ENCODE measurements at regions not wholly inside any gene's neighbourhood (a gene's known extent, or its start where the extent isn't known, plus 50 kb on each side); places are given as distances from the start of the nearest gene placed in this dataset.
"Not testable (repeated sequence)": the region's sequence is repeated elsewhere in the genome, so short reads cannot be mapped to it uniquely, and the experiment has no call there.

GRCh38 chr10:70978816-70979480 lies 90.6 kb upstream of the PCBD1 start:
- Histone ChIP-seq H3K36me3 (ENCODE audit: insufficient read depth, low read length) (no peaks in the 10 kb centered on the region), H3K4me1 (ENCODE audit: control insufficient read depth, insufficient read depth, low read length, unreplicated experiment) (no peaks in the 10 kb centered on the region), H2AFZ (ENCODE audit: low read length, unreplicated experiment) (no peak overlapping the region), H3K4me3 (ENCODE audit: low read depth, low read length) (no peak overlapping the region), H3K27ac (ENCODE audit: low read depth, low read length) (no peak overlapping the region), H3K27me3 (ENCODE audit: insufficient read depth, low read length) (peaks cover 50% of the 10 kb centered on the region), H3K79me2 (ENCODE audit: control insufficient read depth, insufficient read depth, low read length, unreplicated experiment) (no peaks in the 10 kb centered on the region)

GRCh38 chr10:70980687-70981086 lies 92.3 kb upstream of the PCBD1 start:
- no peak overlapping the region for H3K27ac ChIP-seq (ENCODE audit: low read depth, low read length)
- H3K4me3 ChIP-seq (ENCODE audit: low read depth, low read length) = no peak overlapping the region
- no peaks in the 10 kb centered on the region for H3K36me3 ChIP-seq (ENCODE audit: insufficient read depth, low read length)
- H2AFZ ChIP-seq (ENCODE audit: low read length, unreplicated experiment) = no peak overlapping the region
- no peaks in the 10 kb centered on the region for H3K79me2 ChIP-seq (ENCODE audit: control insufficient read depth, insufficient read depth, low read length, unreplicated experiment)
- H3K27me3 ChIP-seq (ENCODE audit: insufficient read depth, low read length) = peaks cover 50% of the 10 kb centered on the region
- no peaks in the 10 kb centered on the region for H3K4me1 ChIP-seq (ENCODE audit: control insufficient read depth, insufficient read depth, low read length, unreplicated experiment)

- Histone ChIP-seq H3K4me1 (ENCODE audit: control insufficient read depth, insufficient read depth, low read length, unreplicated experiment) (no peaks in the 10 kb centered on the region), H3K79me2 (ENCODE audit: control insufficient read depth, insufficient read depth, low read length, unreplicated experiment) (no peaks in the 10 kb centered on the region), H2AFZ (ENCODE audit: low read length, unreplicated experiment) (no peak overlapping the region), H3K36me3 (ENCODE audit: insufficient read depth, low read length) (no peaks in the 10 kb centered on the region), H3K27me3 (ENCODE audit: insufficient read depth, low read length) (peaks cover 45% of the 10 kb centered on the region), H3K27ac (ENCODE audit: low read depth, low read length) (no peak overlapping the region), H3K4me3 (ENCODE audit: low read depth, low read length) (no peak overlapping the region)
These were observed 92.9 kb upstream of the PCBD1 start for GRCh38 chr10:70981171-70981836.

GRCh38 chr10:70981936-70982335 lies 93.6 kb upstream of the PCBD1 start:
- Histone ChIP-seq H2AFZ (ENCODE audit: low read length, unreplicated experiment) (no peak overlapping the region), H3K36me3 (ENCODE audit: insufficient read depth, low read length) (no peaks in the 10 kb centered on the region), H3K27ac (ENCODE audit: low read depth, low read length) (no peak overlapping the region), H3K4me1 (ENCODE audit: control insufficient read depth, insufficient read depth, low read length, unreplicated experiment) (no peaks in the 10 kb centered on the region), H3K79me2 (ENCODE audit: control insufficient read depth, insufficient read depth, low read length, unreplicated experiment) (no peaks in the 10 kb centered on the region), H3K4me3 (ENCODE audit: low read depth, low read length) (no peak overlapping the region), H3K27me3 (ENCODE audit: insufficient read depth, low read length) (peaks cover 39% of the 10 kb centered on the region)

DNA sequence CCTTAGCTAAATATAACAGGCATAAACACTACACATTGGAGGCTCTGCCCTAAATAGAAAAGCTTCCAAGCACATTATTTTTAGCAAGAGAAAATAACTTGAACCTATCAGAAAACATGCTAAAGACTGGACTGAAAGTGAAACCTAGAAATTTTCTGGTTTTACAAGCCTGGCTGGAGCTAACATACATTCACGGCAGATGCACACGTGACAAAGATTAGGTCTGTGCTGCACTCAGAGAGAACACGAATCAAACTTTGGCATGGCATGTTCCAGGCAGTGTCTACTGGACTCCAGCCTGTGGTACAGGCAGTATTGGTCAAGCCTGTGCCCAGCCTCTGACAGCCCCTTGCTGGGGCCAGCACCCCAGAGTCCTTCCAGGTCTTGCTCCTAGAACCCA lies 94.1 kb upstream of the PCBD1 start:
- H2AFZ ChIP-seq (ENCODE audit: low read length, unreplicated experiment) = no peak overlapping the region

GRCh38 chr10:70984986-70985722 lies 96.8 kb upstream of the PCBD1 start:
- Histone ChIP-seq H3K27ac (ENCODE audit: low read depth, low read length) (no peak overlapping the region), H2AFZ (ENCODE audit: low read length, unreplicated experiment) (no peak overlapping the region), H3K79me2 (ENCODE audit: control insufficient read depth, insufficient read depth, low read length, unreplicated experiment) (no peaks in the 10 kb centered on the region), H3K4me3 (ENCODE audit: low read depth, low read length) (no peak overlapping the region), H3K36me3 (ENCODE audit: insufficient read depth, low read length) (no peaks in the 10 kb centered on the region), H3K4me1 (ENCODE audit: control insufficient read depth, insufficient read depth, low read length, unreplicated experiment) (no peaks in the 10 kb centered on the region), H3K27me3 (ENCODE audit: insufficient read depth, low read length) (peaks cover 26% of the 10 kb centered on the region)

More for the DNA sequence above, 94.1 kb upstream of the PCBD1 start:
- Histone ChIP-seq H3K27me3 (ENCODE audit: insufficient read depth, low read length) (peaks cover 35% of the 10 kb centered on the region), H3K79me2 (ENCODE audit: control insufficient read depth, insufficient read depth, low read length, unreplicated experiment) (no peaks in the 10 kb centered on the region), H3K4me3 (ENCODE audit: low read depth, low read length) (no peak overlapping the region), H3K4me1 (ENCODE audit: control insufficient read depth, insufficient read depth, low read length, unreplicated experiment) (no peaks in the 10 kb centered on the region), H3K27ac (ENCODE audit: low read depth, low read length) (no peak overlapping the region), H3K36me3 (ENCODE audit: insufficient read depth, low read length) (no peaks in the 10 kb centered on the region)

- no peaks in the 10 kb centered on the region for H3K4me1 ChIP-seq (ENCODE audit: control insufficient read depth, insufficient read depth, low read length, unreplicated experiment)
- H3K27me3 ChIP-seq (ENCODE audit: insufficient read depth, low read length) = peaks cover 28% of the 10 kb centered on the region
- H3K79me2 ChIP-seq (ENCODE audit: control insufficient read depth, insufficient read depth, low read length, unreplicated experiment) = no peaks in the 10 kb centered on the region
- H3K4me3 ChIP-seq (ENCODE audit: low read depth, low read length) = no peak overlapping the region
- H3K36me3 ChIP-seq (ENCODE audit: insufficient read depth, low read length) = no peaks in the 10 kb centered on the region
- H2AFZ ChIP-seq (ENCODE audit: low read length, unreplicated experiment) = no peak overlapping the region
- no peak overlapping the region for H3K27ac ChIP-seq (ENCODE audit: low read depth, low read length)
These were observed 97.7 kb upstream of the PCBD1 start for GRCh38 chr10:70985824-70986622.

- Histone ChIP-seq H2AFZ (ENCODE audit: low read length, unreplicated experiment) (no peak overlapping the region), H3K4me1 (ENCODE audit: control insufficient read depth, insufficient read depth, low read length, unreplicated experiment) (no peaks in the 10 kb centered on the region), H3K4me3 (ENCODE audit: low read depth, low read length) (no peak overlapping the region), H3K36me3 (ENCODE audit: insufficient read depth, low read length) (no peaks in the 10 kb centered on the region), H3K27ac (ENCODE audit: low read depth, low read length) (no peak overlapping the region), H3K79me2 (ENCODE audit: control insufficient read depth, insufficient read depth, low read length, unreplicated experiment) (no peaks in the 10 kb centered on the region), H3K27me3 (ENCODE audit: insufficient read depth, low read length) (peaks cover 29% of the 10 kb centered on the region)
These were observed 98.2 kb upstream of the PCBD1 start for GRCh38 chr10:70986623-70986950.

DNA sequence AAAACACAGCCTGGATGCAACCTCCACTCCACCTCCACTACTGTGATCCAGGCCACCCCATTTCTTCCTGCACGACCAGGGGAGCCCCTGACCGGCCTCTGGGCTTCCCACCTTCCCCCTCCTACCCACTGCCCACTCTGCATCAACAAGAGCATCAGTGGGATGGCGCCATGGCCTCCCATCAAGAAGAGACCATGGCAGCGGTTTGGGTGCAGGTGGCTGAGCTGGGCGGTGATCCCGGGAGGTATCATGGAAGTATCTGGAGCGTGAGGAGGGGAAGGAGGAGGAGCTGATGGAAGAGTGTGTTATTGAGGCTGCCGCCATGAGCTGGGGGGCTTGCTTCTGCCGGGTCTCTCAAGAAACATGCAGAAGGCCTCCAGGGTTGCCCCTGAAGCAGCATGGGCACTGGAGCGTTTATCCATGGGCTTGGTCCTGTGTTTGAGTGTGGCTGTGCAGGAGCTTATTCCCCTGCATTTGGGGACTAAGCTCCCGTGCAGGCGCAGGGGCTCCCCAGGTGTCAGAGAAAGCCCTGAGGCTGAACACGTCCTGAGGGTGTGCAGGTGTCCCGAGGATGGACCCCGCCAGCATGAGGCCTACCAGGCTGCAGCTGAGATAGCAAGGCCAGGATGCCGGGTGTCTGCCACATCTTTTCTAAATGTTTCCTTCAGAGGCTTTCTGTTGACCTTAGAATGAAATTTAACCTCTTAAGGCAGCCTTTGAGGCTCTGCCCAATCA lies 99.2 kb upstream of the PCBD1 start:
- Histone ChIP-seq H3K4me3 (ENCODE audit: low read depth, low read length) (no peak overlapping the region), H3K27me3 (ENCODE audit: insufficient read depth, low read length) (peaks cover 38% of the 10 kb centered on the region), H3K27ac (ENCODE audit: low read depth, low read length) (no peak overlapping the region), H2AFZ (ENCODE audit: low read length, unreplicated experiment) (no peak overlapping the region), H3K79me2 (ENCODE audit: control insufficient read depth, insufficient read depth, low read length, unreplicated experiment) (no peaks in the 10 kb centered on the region), H3K4me1 (ENCODE audit: control insufficient read depth, insufficient read depth, low read length, unreplicated experiment) (no peaks in the 10 kb centered on the region), H3K36me3 (ENCODE audit: insufficient read depth, low read length) (no peaks in the 10 kb centered on the region)

- H3K4me3 ChIP-seq (ENCODE audit: low read depth, low read length); H3K27ac ChIP-seq (ENCODE audit: low read depth, low read length); H3K4me1 ChIP-seq (ENCODE audit: control insufficient read depth, insufficient read depth, low read length, unreplicated experiment); H3K36me3 ChIP-seq (ENCODE audit: insufficient read depth, low read length); H2AFZ ChIP-seq (ENCODE audit: low read length, unreplicated experiment); H3K79me2 ChIP-seq (ENCODE audit: control insufficient read depth, insufficient read depth, low read length, unreplicated experiment): not testable (repeated sequence)
- peaks cover 45% of the 10 kb centered on the region for H3K27me3 ChIP-seq (ENCODE audit: insufficient read depth, low read length)
These were observed 101.8 kb upstream of the PCBD1 start for GRCh38 chr10:70990156-70990555.

All from ACC112 (cell line).